GM19043 (cell line): ENCODE measurements at regions not wholly inside any gene's neighbourhood (a gene's known extent, or its start where the extent isn't known, plus 50 kb on each side); places are given as distances from the start of the nearest gene placed in this dataset.
A peak's percentile ranks its signal among the peaks of the same experiment; 100 is the strongest.
"Not testable (repeated sequence)": the region's sequence is repeated elsewhere in the genome, so short reads cannot be mapped to it uniquely, and the experiment has no call there.

Experiments used
- ATAC-seq: cut with Tn5 transposase; IDR thresholded peaks from one replicate; pipeline ENCODE4 v1.9.1; 2021; ENCODE audit warnings: low read depth; ENCODE audit not compliant: unreplicated experiment

GRCh38 chr5:1598950-1599737 lies 75.4 kb upstream of the LPCAT1 start:
- peak; percentile 41 for ATAC-seq

GRCh38 chr5:1597093-1597473 lies 73.3 kb upstream of the LPCAT1 start:
- ATAC-seq = not testable (repeated sequence)

GRCh38 chr5:1596462-1597092 lies 72.8 kb upstream of the LPCAT1 start:
- not testable (repeated sequence) for ATAC-seq

GRCh38 chr5:1594357-1595106 lies 70.8 kb upstream of the LPCAT1 start:
- ATAC-seq = peak; percentile 71

- ATAC-seq = no peak
Observed at GRCh38 chr5:1593903-1594356, 70.2 kb upstream of the LPCAT1 start.

- not testable (repeated sequence) for ATAC-seq
Observed at GRCh38 chr5:1588071-1588694, 64.4 kb upstream of the LPCAT1 start.

GRCh38 chr5:1583081-1583875 lies 59.5 kb upstream of the LPCAT1 start:
- ATAC-seq = not testable (repeated sequence)

- not testable (repeated sequence) for ATAC-seq
Observed at GRCh38 chr5:1579389-1579788, 55.6 kb upstream of the LPCAT1 start.

- ATAC-seq = not testable (repeated sequence)
Observed at GRCh38 chr5:1576851-1577250, 53.1 kb upstream of the LPCAT1 start.

GRCh38 chr5:1575991-1576714 lies 52.4 kb upstream of the LPCAT1 start:
- ATAC-seq = not testable (repeated sequence)

GRCh38 chr5:1575491-1575890 lies 51.7 kb upstream of the LPCAT1 start:
- not testable (repeated sequence) for ATAC-seq

GRCh38 chr5:1574023-1574318 lies 50.2 kb upstream of the LPCAT1 start:
- not testable (repeated sequence) for ATAC-seq

- not testable (repeated sequence) for ATAC-seq
Observed at GRCh38 chr5:1573217-1574022, 49.7 kb upstream of the LPCAT1 start.
